Activated T-cell treated with anti-CD3 and anti-CD28 coated beads, Interleukin-2, amount 50 U/mL, for 48 hours (primary cell): ENCODE measurements at regions not wholly inside any gene's neighbourhood (a gene's known extent, or its start where the extent isn't known, plus 50 kb on each side); places are given as distances from the start of the nearest gene placed in this dataset.
"Not testable (repeated sequence)": the region's sequence is repeated elsewhere in the genome, so short reads cannot be mapped to it uniquely, and the experiment has no call there.

ENCODE experiments used
- DNase-seq, 2 experiments: peaks; one replicate each; pipeline ENCODE4 v3.0.0-alpha.2; 2020

- DNase-seq = no peak
Observed at GRCh38 chr17:37827905-37828650, 83.2 kb upstream of the HNF1B start.

GRCh38 chr17:37826497-37827430 is 81.9 kb upstream of the HNF1B start:
- DNase-seq = no peak

GRCh38 chr17:37825851-37826250 is 81.0 kb upstream of the HNF1B start:
- DNase-seq = no peak

GRCh38 chr17:37824534-37825485 is 80.0 kb upstream of the HNF1B start:
- no peak for DNase-seq

GRCh38 chr17:37823996-37824395 is 79.1 kb upstream of the HNF1B start:
- DNase-seq = no peak

GRCh38 chr17:37820995-37821713 is 76.3 kb upstream of the HNF1B start:
- DNase-seq = no peak

GRCh38 chr17:37820313-37820994 is 75.6 kb upstream of the HNF1B start:
- DNase-seq = no peak

GRCh38 chr17:37818689-37819088 is 73.8 kb upstream of the HNF1B start:
- DNase-seq = no peak

- no peak for DNase-seq
Observed at GRCh38 chr17:37816950-37817349, 72.1 kb upstream of the HNF1B start.

GRCh38 chr17:37815536-37815935 is 70.7 kb upstream of the HNF1B start:
- DNase-seq = no peak

GRCh38 chr17:37813751-37814150 is 68.9 kb upstream of the HNF1B start:
- no peak for DNase-seq

- DNase-seq = not testable (repeated sequence)
Observed at GRCh38 chr17:37808846-37809245, 64.0 kb upstream of the HNF1B start.

- no peak for DNase-seq
Observed at GRCh38 chr17:37802712-37803416, 58.0 kb upstream of the HNF1B start.

- DNase-seq = no peak
Observed at GRCh38 chr17:37802061-37802595, 57.3 kb upstream of the HNF1B start.

GRCh38 chr17:37801171-37801570 is 56.3 kb upstream of the HNF1B start:
- no peak for DNase-seq

- no peak for DNase-seq
Observed at GRCh38 chr17:37797206-37797605, 52.3 kb upstream of the HNF1B start.

GRCh38 chr17:37796076-37796475 is 51.2 kb upstream of the HNF1B start:
- no peak for DNase-seq
